GM13977 (cell line): ENCODE measurements at regions not wholly inside any gene's neighbourhood (a gene's known extent, or its start where the extent isn't known, plus 50 kb on each side); places are given as distances from the start of the nearest gene placed in this dataset.

ENCODE experiments used
- DNase-seq: peaks from one replicate; pipeline ENCODE4 v3.0.0; 2012; ENCODE audit warnings: low spot score
- in situ Hi-C: fragments of 300-500 bp; cut with MboI; formaldehyde crosslinking; loops from one replicate; pipeline ENCODE4 v1.12.0; 2022; ENCODE audit warnings: low sequenced_read_pairs, low pct_unique_long_range_greater_than_20kb, mixed read lengths, inconsistent platforms; ENCODE audit not compliant: unreplicated experiment
- TF ChIP-seq, protein P1 (sequence below): IDR thresholded peaks from 2 replicates; pipeline ENCODE4 v1.5.1; 2012; ENCODE audit warnings: mild to moderate bottlenecking, control low read depth; ENCODE audit not compliant: insufficient read depth; ENCODE audit errors: extremely low read depth, missing control alignments

DNA sequence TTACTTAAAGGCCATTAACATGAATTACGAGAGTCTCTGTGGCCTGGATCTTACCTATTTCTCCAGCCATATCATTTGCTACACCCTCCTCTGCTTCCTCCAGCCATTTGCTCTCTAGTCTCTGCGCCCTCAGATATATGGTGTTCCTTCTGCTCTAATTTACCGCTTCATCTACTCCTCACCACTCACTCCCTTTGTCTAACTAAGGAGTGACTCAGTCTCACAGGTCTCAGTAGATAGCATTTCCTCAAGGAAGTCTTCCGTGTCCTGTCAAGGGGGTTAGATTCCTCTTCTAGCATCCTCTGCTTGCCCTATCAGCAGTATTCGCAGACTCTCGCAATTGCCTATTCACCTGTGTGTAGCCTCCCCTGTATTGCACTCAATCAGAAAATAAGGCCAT, 892.1 kb upstream of the INTU start:
- in situ Hi-C loops, result no loop called here
- TF ChIP-seq, protein P1, sequence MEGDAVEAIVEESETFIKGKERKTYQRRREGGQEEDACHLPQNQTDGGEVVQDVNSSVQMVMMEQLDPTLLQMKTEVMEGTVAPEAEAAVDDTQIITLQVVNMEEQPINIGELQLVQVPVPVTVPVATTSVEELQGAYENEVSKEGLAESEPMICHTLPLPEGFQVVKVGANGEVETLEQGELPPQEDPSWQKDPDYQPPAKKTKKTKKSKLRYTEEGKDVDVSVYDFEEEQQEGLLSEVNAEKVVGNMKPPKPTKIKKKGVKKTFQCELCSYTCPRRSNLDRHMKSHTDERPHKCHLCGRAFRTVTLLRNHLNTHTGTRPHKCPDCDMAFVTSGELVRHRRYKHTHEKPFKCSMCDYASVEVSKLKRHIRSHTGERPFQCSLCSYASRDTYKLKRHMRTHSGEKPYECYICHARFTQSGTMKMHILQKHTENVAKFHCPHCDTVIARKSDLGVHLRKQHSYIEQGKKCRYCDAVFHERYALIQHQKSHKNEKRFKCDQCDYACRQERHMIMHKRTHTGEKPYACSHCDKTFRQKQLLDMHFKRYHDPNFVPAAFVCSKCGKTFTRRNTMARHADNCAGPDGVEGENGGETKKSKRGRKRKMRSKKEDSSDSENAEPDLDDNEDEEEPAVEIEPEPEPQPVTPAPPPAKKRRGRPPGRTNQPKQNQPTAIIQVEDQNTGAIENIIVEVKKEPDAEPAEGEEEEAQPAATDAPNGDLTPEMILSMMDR, result no peak
- no peak for DNase-seq

DNA sequence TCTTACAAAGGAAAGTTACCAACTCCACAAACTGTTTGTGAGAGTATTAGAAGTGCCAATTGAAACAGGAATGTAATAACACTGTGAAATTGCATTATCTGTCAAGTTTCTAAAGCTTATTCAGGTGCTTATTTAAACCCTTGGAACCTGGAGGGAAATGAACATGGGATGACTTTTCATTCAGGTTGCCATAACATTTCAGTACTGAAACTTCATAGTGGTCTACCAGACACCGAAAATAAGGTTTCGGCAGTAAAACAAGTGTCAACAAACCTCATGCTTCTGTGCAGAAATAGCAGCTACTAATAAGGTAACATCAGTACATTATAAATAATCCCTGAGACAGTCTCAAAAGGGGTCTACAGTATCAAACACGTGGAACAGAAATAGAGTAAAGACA, 890.7 kb upstream of the INTU start:
- no peak for DNase-seq
- TF ChIP-seq, protein P1, result no peak
- in situ Hi-C loops, result no loop called here

DNA sequence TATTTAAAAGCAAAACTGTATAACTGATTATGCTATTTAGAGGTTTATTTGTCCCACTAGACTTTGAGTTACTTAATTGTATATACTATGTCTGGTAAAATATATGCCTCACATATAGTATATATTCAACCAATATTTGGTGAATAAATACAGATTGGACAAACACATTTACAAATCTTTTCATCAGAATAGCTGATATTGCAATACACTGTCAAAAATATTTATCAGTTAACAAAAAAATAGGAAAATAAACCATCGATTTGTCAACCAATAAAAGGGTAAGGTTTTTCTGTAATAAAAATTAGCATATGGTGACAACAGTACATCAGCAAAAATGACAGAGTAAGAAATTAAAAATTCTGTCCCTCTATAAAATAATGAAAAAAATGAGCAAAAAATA, 889.9 kb upstream of the INTU start:
- in situ Hi-C loops, result no loop called here
- no peak for DNase-seq
- TF ChIP-seq, protein P1, result no peak

DNA sequence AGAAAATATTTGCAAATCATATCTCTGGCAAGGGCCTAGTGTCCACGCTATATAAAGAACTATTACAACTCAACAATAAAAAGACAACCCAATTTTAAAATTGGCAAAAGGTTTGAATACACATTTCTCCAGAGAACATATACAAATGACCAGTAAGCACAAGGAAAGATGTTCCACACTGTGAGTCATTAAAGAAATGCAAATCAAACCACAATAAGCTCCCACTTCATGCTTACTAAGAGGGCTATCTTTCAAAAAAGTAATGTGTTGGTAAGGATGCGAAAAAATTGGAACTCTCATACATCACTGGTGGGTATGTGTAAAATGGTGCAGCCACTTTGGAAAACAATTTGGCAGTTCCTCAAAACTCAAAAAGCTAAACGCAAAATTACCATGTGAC, 884.0 kb upstream of the INTU start:
- in situ Hi-C loops, result no loop called here
- no peak for DNase-seq
- TF ChIP-seq, protein P1, result no peak

DNA sequence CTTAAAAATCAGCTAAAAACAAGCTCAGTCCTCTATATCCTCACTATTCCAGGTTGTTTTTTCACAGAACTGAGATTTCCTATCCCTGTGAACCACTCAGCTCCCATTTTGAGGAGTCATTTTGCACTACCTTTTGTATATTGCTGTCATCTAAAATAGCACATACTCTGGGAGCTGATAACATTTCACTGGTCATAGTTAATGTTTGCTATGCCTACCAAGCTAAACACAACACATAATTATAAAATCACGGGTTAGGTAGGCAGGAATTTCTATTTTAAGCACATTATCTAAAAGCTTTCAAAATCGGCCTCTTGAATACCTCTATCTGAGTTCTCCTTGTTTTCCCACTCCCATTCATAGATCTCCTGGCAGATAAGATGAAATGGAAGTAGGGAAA, 882.0 kb upstream of the INTU start:
- TF ChIP-seq, protein P1, result no peak
- in situ Hi-C loops, result no loop called here
- DNase-seq, result no peak

DNA sequence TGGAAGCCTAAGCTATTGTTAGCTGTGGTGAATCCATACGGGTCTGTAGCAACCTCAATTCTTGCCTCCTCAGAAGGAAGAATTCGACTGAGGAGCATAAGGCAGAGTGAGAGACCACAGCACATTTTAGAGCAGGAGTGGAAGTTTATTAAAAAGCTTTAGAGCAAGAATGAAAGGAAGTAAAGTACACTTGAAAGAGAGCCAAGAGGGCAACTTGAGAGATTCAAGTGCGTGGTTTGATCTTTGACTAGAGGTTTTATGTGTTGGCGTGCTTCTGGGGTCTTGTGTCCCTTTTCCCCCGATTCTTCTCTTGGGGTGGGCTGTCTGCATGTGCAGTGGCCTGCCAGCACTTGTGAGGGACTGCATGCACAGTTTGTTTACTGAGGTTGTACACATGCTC, 880.6 kb upstream of the INTU start:
- DNase-seq, result no peak
- TF ChIP-seq, protein P1, result no peak
- in situ Hi-C loops, result no loop called here

DNA sequence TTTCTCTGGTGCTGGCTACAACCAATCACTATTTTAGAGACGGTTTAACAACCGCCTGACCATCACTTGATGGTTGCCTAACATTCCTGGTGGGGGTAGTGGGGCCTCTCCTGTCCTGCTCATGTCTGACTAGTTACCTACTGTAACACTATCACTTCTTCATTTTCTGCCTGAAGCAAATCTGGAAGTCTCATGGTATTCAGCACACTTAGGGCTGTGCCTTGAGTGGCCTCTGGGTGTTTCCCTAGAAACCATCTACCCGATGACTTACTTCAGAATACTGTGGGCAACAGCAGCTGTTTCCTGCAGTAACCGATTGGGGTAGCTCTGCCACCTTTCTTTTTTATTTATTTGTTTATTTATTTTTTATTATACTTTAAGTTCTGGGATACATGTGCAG, 880.1 kb upstream of the INTU start:
- no peak for DNase-seq
- in situ Hi-C loops, result no loop called here
- TF ChIP-seq, protein P1, result no peak
